ENCODE measurements at regions not wholly inside any gene's neighbourhood (a gene's known extent, or its start where the extent isn't known, plus 50 kb on each side); places are given as distances from the start of the nearest gene placed in this dataset.
A peak's percentile ranks its signal among the peaks of the same experiment; 100 is the strongest.

GRCh38 chr21:19522381-19522780, 1118.8 kb upstream of the TMPRSS15 start:
- TF ChIP-seq RAD21 (IDR thresholded peaks at IDR 0.05; ENCODE audit: low read depth), result no peak
- no peak for TF ChIP-seq YY1 (IDR thresholded peaks at IDR 0.05; ENCODE audit: low read depth)
- no peak for TF ChIP-seq TEAD4 (IDR thresholded peaks at IDR 0.05)
- no peak for TF ChIP-seq EGR1 (IDR thresholded peaks at IDR 0.05)
- TF ChIP-seq CREB1 (IDR thresholded peaks at IDR 0.05; ENCODE audit: low read depth), result no peak
- TF ChIP-seq TCF12 (IDR thresholded peaks at IDR 0.05; ENCODE audit: low read depth), result no peak
- no peak for TF ChIP-seq EP300 (IDR thresholded peaks at IDR 0.05; ENCODE audit: borderline replicate concordance)

- TF ChIP-seq RAD21 (IDR thresholded peaks at IDR 0.05; ENCODE audit: low read depth), result no peak
- TF ChIP-seq TEAD4 (IDR thresholded peaks at IDR 0.05), result 0 out of 2 replicates have a peak, but pooled peaks have one; percentile 17
- TF ChIP-seq CEBPB (IDR thresholded peaks at IDR 0.05), result no peak
These were observed 1119.5 kb upstream of the TMPRSS15 start for GRCh38 chr21:19523061-19523460.

DNA sequence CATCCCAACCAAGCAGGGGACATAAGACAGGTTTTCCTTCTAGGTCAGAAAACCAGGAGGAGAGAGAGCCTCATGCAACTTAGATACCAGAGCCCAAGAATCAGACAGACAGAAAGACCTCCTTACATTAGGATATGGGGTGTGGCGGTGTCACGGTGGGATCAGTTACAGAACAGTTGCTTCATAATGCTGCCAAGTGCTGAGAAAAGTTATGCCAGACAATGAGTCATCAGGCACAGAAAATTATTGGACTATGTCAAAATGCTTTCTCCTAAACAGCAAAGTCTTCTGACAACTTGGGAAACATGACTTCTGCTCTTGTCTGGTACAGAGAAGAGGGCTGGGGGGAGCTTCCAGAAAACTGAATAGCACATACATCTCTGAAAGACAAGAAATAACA, 1120.2 kb upstream of the TMPRSS15 start:
- peak; percentile 58 for TF ChIP-seq TEAD4 (IDR thresholded peaks at IDR 0.05)
- no peak for TF ChIP-seq TAF1 (IDR thresholded peaks at IDR 0.05; ENCODE audit: low read depth)
- no peak for TF ChIP-seq EGR1 (IDR thresholded peaks at IDR 0.05)
- 0 out of 2 replicates have a peak, but pooled peaks have one; percentile 60 for TF ChIP-seq FOXM1 (IDR thresholded peaks at IDR 0.05; ENCODE audit: borderline replicate concordance, low read depth)
- TF ChIP-seq NFIC (IDR thresholded peaks at IDR 0.05), result peak; percentile 87
- TF ChIP-seq USF1 (IDR thresholded peaks at IDR 0.05), result no peak
- no peak for TF ChIP-seq RAD21 (IDR thresholded peaks at IDR 0.05; ENCODE audit: low read depth)
- no peak for TF ChIP-seq YY1 (IDR thresholded peaks at IDR 0.05; ENCODE audit: low read depth)
- TF ChIP-seq ZBTB7A (IDR thresholded peaks at IDR 0.05; ENCODE audit: low read depth), result no peak
- TF ChIP-seq, protein P1, sequence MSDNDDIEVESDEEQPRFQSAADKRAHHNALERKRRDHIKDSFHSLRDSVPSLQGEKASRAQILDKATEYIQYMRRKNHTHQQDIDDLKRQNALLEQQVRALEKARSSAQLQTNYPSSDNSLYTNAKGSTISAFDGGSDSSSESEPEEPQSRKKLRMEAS (IDR thresholded peaks at IDR 0.05), result 0 out of 2 replicates have a peak, but pooled peaks have one; percentile 12
- TF ChIP-seq REST (IDR thresholded peaks at IDR 0.05; ENCODE audit: low read depth), result no peak
- TF ChIP-seq CEBPB (IDR thresholded peaks at IDR 0.05), result peak; percentile 82
- no peak for TF ChIP-seq CREB1 (IDR thresholded peaks at IDR 0.05; ENCODE audit: low read depth)
- peak; percentile 91 for TF ChIP-seq EP300 (IDR thresholded peaks at IDR 0.05; ENCODE audit: borderline replicate concordance)
- TF ChIP-seq TCF12 (IDR thresholded peaks at IDR 0.05; ENCODE audit: low read depth), result peak; percentile 77

DNA sequence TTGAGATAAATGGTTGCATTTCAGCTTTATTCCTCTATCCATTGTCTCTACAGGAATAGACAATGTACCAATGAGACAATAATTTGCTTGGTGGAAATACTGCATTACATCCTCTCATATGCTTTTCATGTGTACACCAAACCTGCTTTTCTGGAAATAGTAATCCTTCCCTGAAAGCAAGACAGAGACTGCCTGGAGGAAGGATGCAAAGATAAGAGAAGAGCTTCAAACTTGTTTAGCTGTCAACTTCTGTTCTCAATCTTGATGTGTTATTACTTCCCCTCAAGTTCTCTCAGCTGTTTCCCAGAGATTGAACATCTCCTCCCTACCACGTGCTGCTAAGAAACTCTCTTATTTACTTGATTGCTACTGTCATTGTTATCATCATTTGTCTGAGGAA, 1125.4 kb upstream of the TMPRSS15 start:
- TF ChIP-seq EGR1 (IDR thresholded peaks at IDR 0.05) (no peak), CREB1 (IDR thresholded peaks at IDR 0.05; ENCODE audit: low read depth) (no peak), RAD21 (IDR thresholded peaks at IDR 0.05; ENCODE audit: low read depth) (no peak), USF1 (IDR thresholded peaks at IDR 0.05) (no peak), TCF12 (IDR thresholded peaks at IDR 0.05; ENCODE audit: low read depth) (no peak)

DNA sequence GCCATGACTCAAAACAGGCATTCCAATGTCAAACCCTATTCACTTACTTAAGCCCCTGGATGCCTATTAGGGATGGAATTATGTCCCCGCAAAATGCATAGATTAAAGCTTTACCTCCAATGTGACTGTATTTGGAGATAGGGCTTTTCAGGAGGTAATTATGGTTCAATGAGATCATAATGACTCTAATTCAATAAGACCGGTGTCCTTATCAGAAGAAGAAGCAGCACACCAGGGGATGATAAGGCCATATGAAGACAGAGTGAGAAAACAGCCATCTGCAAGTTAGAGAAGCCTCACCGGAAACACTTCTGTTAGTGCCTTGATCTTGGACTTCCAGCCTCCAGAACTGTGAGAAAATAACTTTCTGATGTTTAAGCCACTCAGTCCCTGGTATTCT, 1131.8 kb upstream of the TMPRSS15 start:
- TF ChIP-seq USF1 (IDR thresholded peaks at IDR 0.05) (no peak), EGR1 (IDR thresholded peaks at IDR 0.05) (no peak), ZBTB7A (IDR thresholded peaks at IDR 0.05; ENCODE audit: low read depth) (no peak), CREB1 (IDR thresholded peaks at IDR 0.05; ENCODE audit: low read depth) (no peak), YY1 (IDR thresholded peaks at IDR 0.05; ENCODE audit: low read depth) (no peak), FOXM1 (IDR thresholded peaks at IDR 0.05; ENCODE audit: borderline replicate concordance, low read depth) (no peak), RAD21 (IDR thresholded peaks at IDR 0.05; ENCODE audit: low read depth) (no peak), TCF12 (IDR thresholded peaks at IDR 0.05; ENCODE audit: low read depth) (no peak), CEBPB (IDR thresholded peaks at IDR 0.05) (no peak), EP300 (IDR thresholded peaks at IDR 0.05; ENCODE audit: borderline replicate concordance) (no peak), TEAD4 (IDR thresholded peaks at IDR 0.05) (no peak), NFIC (IDR thresholded peaks at IDR 0.05) (no peak), REST (IDR thresholded peaks at IDR 0.05; ENCODE audit: low read depth) (no peak), TAF1 (IDR thresholded peaks at IDR 0.05; ENCODE audit: low read depth) (no peak)
- TF ChIP-seq, protein P1 (IDR thresholded peaks at IDR 0.05), result no peak

- no peak for TF ChIP-seq FOXM1 (IDR thresholded peaks at IDR 0.05; ENCODE audit: borderline replicate concordance, low read depth)
- TF ChIP-seq REST (IDR thresholded peaks at IDR 0.05; ENCODE audit: low read depth), result no peak
- TF ChIP-seq EGR1 (IDR thresholded peaks at IDR 0.05), result no peak
- no peak for TF ChIP-seq NFIC (IDR thresholded peaks at IDR 0.05)
- TF ChIP-seq TCF12 (IDR thresholded peaks at IDR 0.05; ENCODE audit: low read depth), result no peak
- TF ChIP-seq TAF1 (IDR thresholded peaks at IDR 0.05; ENCODE audit: low read depth), result no peak
- TF ChIP-seq CREB1 (IDR thresholded peaks at IDR 0.05; ENCODE audit: low read depth), result no peak
- no peak for TF ChIP-seq RAD21 (IDR thresholded peaks at IDR 0.05; ENCODE audit: low read depth)
These were observed 1133.5 kb upstream of the TMPRSS15 start for GRCh38 chr21:19537116-19537515.
